NCI-H748 (cell line): ENCODE measurements at regions not wholly inside any gene's neighbourhood (a gene's known extent, or its start where the extent isn't known, plus 50 kb on each side); places are given as distances from the start of the nearest gene placed in this dataset.
A peak's percentile ranks its signal among the peaks of the same experiment; 100 is the strongest.

Experiments
- DNase-seq: peaks from one replicate; lab custom pipeline; 2025; ENCODE audit not compliant: unreplicated experiment; lab: John Stamatoyannopoulos, UW

GRCh38 chr11:15615398-15616096, 500.8 kb downstream of the INSC start:
- DNase-seq: no peak

DNA sequence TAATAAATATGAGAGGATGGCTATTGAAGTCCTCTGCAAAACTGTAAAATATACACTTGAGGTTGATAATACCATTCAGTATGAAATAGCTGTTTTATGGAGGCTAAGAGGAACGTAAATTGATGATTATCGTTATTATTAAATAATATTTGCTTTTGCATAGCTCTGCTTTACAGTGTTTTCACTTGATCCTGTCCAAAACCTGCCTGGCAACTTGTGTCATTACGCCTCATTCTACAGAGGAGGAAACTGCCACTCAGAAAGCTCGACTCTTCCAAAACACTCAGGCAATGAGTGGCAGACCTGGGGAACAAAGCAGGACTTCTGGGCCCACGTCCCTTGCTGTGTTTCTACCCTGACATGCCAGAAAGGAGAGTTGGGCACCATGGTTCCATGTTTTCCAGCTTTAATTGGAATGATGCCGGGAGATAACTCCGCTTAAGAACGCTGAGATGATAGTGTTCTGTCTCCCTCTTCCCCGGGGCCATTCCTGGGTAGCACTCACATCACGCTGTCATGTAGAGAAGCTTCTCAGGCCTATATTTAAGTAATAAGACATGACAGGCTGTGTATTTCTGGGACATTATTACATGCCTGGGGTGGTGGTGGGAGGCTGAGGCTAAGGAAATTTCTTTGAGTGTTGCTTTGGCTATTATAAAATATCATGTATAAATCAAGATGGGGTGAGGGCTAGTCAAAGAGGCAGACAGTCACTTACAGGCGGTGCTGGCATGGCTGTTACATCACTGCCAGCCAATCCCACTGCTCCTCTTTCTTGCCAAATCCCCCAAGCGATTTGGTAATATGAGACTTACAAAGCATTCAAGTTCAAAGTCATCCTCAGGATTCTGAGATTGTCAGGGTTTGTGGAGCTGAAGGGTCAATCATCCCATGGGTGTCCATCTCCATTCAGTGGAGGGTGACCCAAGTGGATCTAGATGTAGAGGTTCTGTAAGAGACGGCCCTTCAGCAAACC, 501.7 kb downstream of the INSC start:
- DNase-seq: no peak

DNA sequence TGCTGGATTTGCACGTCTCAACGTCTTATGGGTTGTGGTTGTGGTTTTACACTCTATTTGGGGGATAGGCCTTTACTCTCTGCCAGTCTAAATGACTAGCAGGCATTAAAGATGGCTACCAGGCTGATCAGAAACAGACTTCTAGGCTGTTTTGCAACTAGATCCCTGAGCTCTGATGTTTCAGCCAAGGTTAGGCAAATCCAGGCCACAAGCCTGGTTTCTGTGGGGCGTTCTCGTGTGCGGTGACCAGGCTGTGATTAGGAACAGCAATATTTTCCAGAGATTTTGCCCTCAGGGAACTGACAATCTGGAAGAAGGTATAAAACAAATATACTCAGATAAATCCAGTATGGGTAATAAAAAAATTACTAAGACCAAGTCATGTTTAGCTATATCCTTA, 502.4 kb downstream of the INSC start:
- DNase-seq: no peak

GRCh38 chr11:15618583-15619032, 503.9 kb downstream of the INSC start:
- no peak for DNase-seq

- DNase-seq: no peak
Measured at GRCh38 chr11:15621565-15621964, 506.8 kb downstream of the INSC start.

GRCh38 chr11:15622231-15622890, 507.6 kb downstream of the INSC start:
- DNase-seq: no peak

DNA sequence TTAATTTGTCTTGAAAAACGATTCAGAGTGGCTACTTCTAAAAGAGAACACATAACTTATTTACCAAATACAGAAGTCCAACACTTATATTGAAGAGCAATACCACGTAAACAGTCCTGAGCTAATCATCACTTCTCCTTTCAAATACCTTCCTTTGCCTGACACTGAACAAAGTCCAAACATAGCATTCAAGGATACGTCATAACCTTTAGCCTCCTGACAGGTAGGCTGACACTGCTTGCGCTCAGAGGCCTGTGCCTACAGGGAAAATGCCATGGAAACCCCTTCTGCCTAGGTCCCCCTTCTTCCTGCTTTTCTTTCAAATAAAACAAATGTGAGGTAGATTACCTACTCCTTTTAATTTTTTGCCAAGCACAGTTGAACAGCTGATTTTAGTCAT, 510.0 kb downstream of the INSC start:
- DNase-seq: no peak

DNA sequence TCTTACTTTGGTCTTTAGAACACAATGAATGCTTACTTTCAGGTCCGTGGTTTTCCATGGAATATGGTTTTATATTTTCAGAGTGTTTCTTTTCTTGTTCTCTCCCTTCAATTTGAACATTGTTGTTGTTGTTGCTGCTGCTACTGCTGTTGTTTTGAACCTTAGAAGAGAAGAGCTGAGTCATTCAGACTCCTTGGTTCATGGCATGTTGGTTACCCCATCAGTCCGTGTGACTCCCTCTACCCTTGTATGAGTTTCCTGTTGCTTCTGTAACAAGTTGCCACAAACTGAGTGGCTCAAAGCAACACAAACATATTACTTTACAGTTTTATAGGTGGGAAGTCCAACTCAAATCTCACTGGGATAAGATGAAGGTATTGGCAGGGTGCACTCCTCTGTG, 511.0 kb downstream of the INSC start:
- DNase-seq: no peak

DNA sequence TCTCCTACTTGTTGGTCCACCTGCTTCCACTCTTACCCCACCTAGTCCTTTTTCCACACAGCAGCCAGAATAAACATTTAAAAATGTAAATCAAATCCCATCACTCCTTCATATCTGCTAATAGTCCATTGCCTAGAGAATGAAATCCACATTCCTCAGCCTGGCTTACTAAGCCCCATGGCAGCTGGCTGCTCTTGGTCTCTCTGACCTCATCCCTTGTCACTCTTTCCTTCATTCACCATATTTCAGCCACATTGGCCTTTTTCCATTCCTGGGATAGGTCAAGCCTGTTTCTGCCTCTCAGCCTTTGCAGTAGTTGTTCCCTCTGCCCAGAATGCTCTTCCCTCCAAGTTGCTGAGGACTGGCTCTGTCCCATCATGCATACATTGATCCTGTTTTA, 512.8 kb downstream of the INSC start:
- DNase-seq: no peak

DNA sequence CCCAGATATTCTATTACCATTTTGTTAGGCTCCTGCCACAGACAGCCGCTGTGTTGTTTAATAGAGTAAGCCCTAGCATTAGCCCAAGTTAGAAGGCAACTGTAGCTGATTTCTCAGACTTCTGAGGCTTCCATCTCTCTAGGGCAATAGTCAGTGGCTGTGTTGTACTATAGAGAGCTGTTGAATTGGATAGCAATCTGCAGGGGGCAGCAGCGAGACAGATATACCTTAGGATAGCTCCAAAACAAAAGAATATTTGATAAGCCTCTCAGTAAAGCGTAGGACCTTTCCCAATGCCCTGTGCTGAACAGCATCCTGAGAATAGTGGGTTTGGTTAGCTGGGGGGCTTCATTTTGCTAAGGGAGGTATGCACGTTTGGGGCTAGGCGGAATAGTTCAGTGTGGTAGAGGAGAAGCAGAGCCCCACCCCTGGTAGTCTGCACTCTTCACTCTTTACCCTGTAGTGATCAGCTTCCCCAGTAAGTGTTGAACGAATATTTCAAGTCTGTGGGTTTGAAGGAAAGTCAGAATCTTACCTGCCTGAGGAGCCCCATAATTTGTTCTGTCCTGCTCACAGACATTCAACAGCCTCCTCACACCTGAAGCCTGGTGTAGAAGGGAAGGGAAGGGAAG, 515.1 kb downstream of the INSC start:
- peak; percentile 76 for DNase-seq

GRCh38 chr11:15630896-15631295, 516.2 kb downstream of the INSC start:
- no peak for DNase-seq

GRCh38 chr11:15635521-15635920, 520.8 kb downstream of the INSC start:
- no peak for DNase-seq

DNA sequence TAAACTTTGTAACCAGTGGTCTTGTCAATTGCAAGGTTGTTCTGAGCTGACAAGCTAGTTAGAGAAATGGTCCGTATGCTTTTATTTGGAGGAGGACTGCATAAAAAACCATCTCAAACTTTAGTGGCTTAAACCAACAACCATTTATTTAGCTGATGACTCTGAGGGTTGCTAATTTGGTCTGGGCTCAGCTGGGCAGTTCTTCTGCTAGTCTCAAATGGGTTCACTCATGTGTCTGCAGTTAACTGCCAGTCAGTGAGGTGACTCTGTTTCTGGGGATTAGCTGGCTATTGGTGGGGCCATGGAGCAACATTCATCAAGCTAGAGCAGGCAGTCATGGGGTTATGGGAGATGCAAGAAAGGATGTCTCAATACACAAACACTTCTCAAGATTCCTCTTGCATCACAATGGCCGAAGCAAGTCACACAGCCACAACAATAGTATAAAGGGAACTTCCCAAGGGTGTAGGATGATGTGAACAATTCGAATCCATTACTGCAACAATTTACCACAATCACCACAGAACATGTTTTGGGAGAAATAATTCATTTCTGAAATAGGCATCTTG, 521.9 kb downstream of the INSC start:
- DNase-seq: no peak

DNA sequence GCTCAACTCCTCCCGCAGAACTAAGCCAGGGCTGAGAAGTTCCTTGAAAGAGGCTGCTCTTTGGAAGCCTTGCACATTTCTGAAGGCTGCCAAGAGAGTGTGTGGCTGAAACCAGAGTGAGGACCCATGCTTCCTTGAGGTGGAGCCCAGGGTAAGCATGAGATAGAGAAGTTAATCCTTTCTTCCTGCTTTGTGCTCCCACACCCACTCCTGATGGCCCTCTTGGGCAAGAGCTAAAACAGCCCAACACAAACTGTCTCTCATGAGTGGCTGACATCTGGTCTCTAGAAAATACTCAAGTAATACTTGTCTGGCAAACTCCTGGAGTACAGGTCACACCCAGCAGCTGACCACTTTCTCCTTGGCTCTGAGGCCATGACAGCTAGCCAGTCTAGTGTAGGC, 523.7 kb downstream of the INSC start:
- no peak for DNase-seq

GRCh38 chr11:15640318-15640717, 525.6 kb downstream of the INSC start:
- DNase-seq: no peak

- DNase-seq: no peak
Measured at GRCh38 chr11:15641271-15642045, 526.7 kb downstream of the INSC start.

- peak; percentile 24 for DNase-seq
Measured at GRCh38 chr11:15645201-15645600, 530.5 kb downstream of the INSC start.

- no peak for DNase-seq
Measured at GRCh38 chr11:15649371-15650104, 534.8 kb downstream of the INSC start.
